ENCODE measurements at regions not wholly inside any gene's neighbourhood (a gene's known extent, or its start where the extent isn't known, plus 50 kb on each side); places are given as distances from the start of the nearest gene placed in this dataset.

DNA sequence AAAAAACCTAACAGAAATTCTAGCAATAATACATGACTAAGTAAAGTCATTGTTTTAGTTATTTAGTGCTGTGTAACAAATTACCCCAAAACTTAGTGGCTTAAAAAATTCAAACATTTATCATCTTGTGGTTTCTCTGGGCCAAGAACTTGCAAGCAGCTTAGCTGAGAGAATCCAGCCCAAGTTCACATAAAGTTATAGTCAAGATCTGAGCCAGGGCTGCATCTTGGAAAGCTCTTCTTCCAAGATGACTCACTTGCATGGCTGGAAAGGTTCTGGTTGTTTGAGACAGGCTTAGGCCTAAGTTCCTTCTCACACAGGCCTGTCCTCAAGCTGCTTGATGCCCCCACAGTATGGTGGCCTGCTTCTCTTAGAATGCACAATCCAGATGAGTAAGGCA is 217.8 kb upstream of the TSHZ2 start:
- TF ChIP-seq FOXM1 (IDR thresholded peaks at IDR 0.05; ENCODE audit: borderline replicate concordance, low read depth), result no peak
- no peak for TF ChIP-seq CREB1 (IDR thresholded peaks at IDR 0.05; ENCODE audit: low read depth)
- no peak for TF ChIP-seq YY1 (IDR thresholded peaks at IDR 0.05; ENCODE audit: low read depth)
- TF ChIP-seq, protein P1, sequence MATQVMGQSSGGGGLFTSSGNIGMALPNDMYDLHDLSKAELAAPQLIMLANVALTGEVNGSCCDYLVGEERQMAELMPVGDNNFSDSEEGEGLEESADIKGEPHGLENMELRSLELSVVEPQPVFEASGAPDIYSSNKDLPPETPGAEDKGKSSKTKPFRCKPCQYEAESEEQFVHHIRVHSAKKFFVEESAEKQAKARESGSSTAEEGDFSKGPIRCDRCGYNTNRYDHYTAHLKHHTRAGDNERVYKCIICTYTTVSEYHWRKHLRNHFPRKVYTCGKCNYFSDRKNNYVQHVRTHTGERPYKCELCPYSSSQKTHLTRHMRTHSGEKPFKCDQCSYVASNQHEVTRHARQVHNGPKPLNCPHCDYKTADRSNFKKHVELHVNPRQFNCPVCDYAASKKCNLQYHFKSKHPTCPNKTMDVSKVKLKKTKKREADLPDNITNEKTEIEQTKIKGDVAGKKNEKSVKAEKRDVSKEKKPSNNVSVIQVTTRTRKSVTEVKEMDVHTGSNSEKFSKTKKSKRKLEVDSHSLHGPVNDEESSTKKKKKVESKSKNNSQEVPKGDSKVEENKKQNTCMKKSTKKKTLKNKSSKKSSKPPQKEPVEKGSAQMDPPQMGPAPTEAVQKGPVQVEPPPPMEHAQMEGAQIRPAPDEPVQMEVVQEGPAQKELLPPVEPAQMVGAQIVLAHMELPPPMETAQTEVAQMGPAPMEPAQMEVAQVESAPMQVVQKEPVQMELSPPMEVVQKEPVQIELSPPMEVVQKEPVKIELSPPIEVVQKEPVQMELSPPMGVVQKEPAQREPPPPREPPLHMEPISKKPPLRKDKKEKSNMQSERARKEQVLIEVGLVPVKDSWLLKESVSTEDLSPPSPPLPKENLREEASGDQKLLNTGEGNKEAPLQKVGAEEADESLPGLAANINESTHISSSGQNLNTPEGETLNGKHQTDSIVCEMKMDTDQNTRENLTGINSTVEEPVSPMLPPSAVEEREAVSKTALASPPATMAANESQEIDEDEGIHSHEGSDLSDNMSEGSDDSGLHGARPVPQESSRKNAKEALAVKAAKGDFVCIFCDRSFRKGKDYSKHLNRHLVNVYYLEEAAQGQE (IDR thresholded peaks at IDR 0.05; ENCODE audit: low read depth), result no peak
- no peak for TF ChIP-seq NFIC (IDR thresholded peaks at IDR 0.05)
- no peak for TF ChIP-seq CEBPB (IDR thresholded peaks at IDR 0.05)
- TF ChIP-seq EP300 (IDR thresholded peaks at IDR 0.05; ENCODE audit: borderline replicate concordance), result no peak
- TF ChIP-seq, protein P2, sequence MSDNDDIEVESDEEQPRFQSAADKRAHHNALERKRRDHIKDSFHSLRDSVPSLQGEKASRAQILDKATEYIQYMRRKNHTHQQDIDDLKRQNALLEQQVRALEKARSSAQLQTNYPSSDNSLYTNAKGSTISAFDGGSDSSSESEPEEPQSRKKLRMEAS (IDR thresholded peaks at IDR 0.05), result no peak
- no peak for TF ChIP-seq TAF1 (IDR thresholded peaks at IDR 0.05; ENCODE audit: low read depth)
- TF ChIP-seq ZBTB7A (IDR thresholded peaks at IDR 0.05; ENCODE audit: low read depth), result no peak
- TF ChIP-seq TCF12 (IDR thresholded peaks at IDR 0.05; ENCODE audit: low read depth), result no peak
- TF ChIP-seq EGR1 (IDR thresholded peaks at IDR 0.05), result no peak
- TF ChIP-seq RAD21 (IDR thresholded peaks at IDR 0.05; ENCODE audit: low read depth), result no peak
- no peak for TF ChIP-seq TEAD4 (IDR thresholded peaks at IDR 0.05)
- TF ChIP-seq, protein P3, sequence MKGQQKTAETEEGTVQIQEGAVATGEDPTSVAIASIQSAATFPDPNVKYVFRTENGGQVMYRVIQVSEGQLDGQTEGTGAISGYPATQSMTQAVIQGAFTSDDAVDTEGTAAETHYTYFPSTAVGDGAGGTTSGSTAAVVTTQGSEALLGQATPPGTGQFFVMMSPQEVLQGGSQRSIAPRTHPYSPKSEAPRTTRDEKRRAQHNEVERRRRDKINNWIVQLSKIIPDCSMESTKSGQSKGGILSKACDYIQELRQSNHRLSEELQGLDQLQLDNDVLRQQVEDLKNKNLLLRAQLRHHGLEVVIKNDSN (IDR thresholded peaks at IDR 0.05), result no peak

DNA sequence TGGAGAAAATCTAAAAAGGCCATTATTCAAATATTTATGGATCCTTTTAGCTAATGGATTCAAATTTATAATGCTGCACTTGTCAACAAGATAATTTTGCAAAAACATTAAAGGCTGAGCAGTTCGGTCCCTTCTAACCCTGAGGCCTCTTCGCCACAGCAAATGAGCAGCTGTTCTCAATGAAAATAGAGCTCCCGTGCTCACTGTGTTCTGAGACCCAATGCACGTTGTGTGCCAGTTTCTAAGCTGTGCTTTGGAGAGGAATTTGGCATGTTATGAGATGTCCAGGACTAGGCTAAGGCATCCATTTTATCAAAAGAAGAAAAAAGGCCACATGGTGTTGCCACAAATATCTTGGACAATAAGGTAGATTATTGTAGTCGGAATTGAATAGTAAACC is 220.1 kb upstream of the TSHZ2 start:
- TF ChIP-seq, protein P3 (IDR thresholded peaks at IDR 0.05), result no peak
- TF ChIP-seq TEAD4 (IDR thresholded peaks at IDR 0.05) (no peak), RAD21 (IDR thresholded peaks at IDR 0.05; ENCODE audit: low read depth) (no peak), YY1 (IDR thresholded peaks at IDR 0.05; ENCODE audit: low read depth) (no peak), CEBPB (IDR thresholded peaks at IDR 0.05) (no peak), TAF1 (IDR thresholded peaks at IDR 0.05; ENCODE audit: low read depth) (no peak), FOXM1 (IDR thresholded peaks at IDR 0.05; ENCODE audit: borderline replicate concordance, low read depth) (no peak), EGR1 (IDR thresholded peaks at IDR 0.05) (no peak), NFIC (IDR thresholded peaks at IDR 0.05) (no peak), EP300 (IDR thresholded peaks at IDR 0.05; ENCODE audit: borderline replicate concordance) (no peak), TCF12 (IDR thresholded peaks at IDR 0.05; ENCODE audit: low read depth) (no peak), ZBTB7A (IDR thresholded peaks at IDR 0.05; ENCODE audit: low read depth) (no peak), CREB1 (IDR thresholded peaks at IDR 0.05; ENCODE audit: low read depth) (no peak)
- TF ChIP-seq, protein P2 (IDR thresholded peaks at IDR 0.05), result no peak
- TF ChIP-seq, protein P1 (IDR thresholded peaks at IDR 0.05; ENCODE audit: low read depth), result no peak

DNA sequence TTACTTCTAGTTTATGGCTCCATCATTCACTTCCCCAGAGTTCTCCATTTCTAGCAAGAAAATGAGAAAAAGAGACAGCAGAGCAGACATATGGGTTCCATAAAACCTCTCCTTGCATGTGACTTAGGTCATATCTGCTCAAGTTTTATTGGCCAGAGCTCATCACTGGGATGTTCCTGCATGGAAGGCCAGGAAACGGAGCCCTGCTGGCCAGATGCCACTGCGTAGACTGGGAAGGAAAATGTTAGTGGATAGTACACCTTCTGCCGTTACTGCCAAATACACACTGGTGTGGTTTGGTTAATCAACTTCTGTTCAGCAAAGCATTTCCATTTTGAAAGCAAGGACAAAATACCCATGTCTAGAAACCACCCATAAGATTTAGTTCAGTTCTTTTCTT is 220.6 kb upstream of the TSHZ2 start:
- TF ChIP-seq TCF12 (IDR thresholded peaks at IDR 0.05; ENCODE audit: low read depth) (no peak), RAD21 (IDR thresholded peaks at IDR 0.05; ENCODE audit: low read depth) (no peak), YY1 (IDR thresholded peaks at IDR 0.05; ENCODE audit: low read depth) (no peak), TEAD4 (IDR thresholded peaks at IDR 0.05) (no peak), EGR1 (IDR thresholded peaks at IDR 0.05) (no peak)
- TF ChIP-seq, protein P3 (IDR thresholded peaks at IDR 0.05), result no peak

DNA sequence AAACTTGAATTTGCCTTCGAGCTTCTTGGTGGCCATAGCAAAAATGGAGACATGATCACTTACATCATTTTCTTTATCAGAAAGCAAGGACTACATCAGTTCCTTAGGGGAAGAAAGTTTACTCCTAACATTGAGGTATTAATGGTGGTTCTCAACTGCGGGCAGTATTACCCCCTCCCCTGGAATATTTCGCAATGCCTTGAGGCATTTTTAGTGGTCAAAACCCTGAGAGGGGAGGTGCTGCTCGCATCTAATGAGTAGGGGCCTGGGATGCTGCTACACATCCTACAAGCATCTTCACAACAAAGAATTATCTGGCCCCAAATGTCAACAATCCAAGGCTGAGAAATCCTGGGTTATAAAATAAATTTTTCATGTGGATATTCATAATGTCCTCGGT is 222.2 kb upstream of the TSHZ2 start:
- no peak for TF ChIP-seq CEBPB (IDR thresholded peaks at IDR 0.05)
- no peak for TF ChIP-seq ZBTB7A (IDR thresholded peaks at IDR 0.05; ENCODE audit: low read depth)
- no peak for TF ChIP-seq EP300 (IDR thresholded peaks at IDR 0.05; ENCODE audit: borderline replicate concordance)
- TF ChIP-seq RAD21 (IDR thresholded peaks at IDR 0.05; ENCODE audit: low read depth), result no peak
- TF ChIP-seq EGR1 (IDR thresholded peaks at IDR 0.05), result no peak
- TF ChIP-seq, protein P1 (IDR thresholded peaks at IDR 0.05; ENCODE audit: low read depth), result no peak
- no peak for TF ChIP-seq CREB1 (IDR thresholded peaks at IDR 0.05; ENCODE audit: low read depth)
- TF ChIP-seq TCF12 (IDR thresholded peaks at IDR 0.05; ENCODE audit: low read depth), result no peak
- no peak for TF ChIP-seq NFIC (IDR thresholded peaks at IDR 0.05)
- no peak for TF ChIP-seq TAF1 (IDR thresholded peaks at IDR 0.05; ENCODE audit: low read depth)
